HG03558 (cell line): ENCODE measurements at regions not wholly inside any gene's neighbourhood (a gene's known extent, or its start where the extent isn't known, plus 50 kb on each side); places are given as distances from the start of the nearest gene placed in this dataset.

ENCODE experiments used
- ATAC-seq: cut with Tn5 transposase; IDR thresholded peaks from one replicate; pipeline ENCODE4 v1.9.1; 2021; ENCODE audit warnings: moderate number of reproducible peaks; ENCODE audit not compliant: unreplicated experiment; ENCODE audit errors: extremely low read depth

- no peak for ATAC-seq
Measured at GRCh38 chr1:221948459-221948858, 206.6 kb upstream of the DUSP10 start.

GRCh38 chr1:221947731-221948130 lies 205.8 kb upstream of the DUSP10 start:
- ATAC-seq: no peak

DNA sequence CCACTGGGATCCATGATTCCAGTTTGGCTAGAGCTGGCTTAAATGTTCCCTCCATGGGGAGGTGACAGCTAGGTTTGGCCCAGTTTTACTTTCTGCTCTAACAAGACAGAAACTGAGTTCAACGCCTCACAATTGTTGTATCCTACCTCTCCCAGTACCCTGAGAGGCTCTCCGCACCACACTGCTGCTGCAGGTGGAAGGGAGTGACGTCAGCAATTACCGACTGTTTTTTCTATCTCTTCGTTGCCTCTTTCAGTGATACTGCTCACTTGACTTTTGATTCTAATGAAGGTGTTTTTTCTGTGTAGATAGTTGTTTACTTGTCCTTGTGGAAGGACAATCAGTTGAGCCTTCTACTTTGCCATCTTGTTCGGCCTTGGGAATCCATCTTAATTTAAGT lies 204.9 kb upstream of the DUSP10 start:
- ATAC-seq: no peak

GRCh38 chr1:221945669-221946068 lies 203.8 kb upstream of the DUSP10 start:
- ATAC-seq: no peak

DNA sequence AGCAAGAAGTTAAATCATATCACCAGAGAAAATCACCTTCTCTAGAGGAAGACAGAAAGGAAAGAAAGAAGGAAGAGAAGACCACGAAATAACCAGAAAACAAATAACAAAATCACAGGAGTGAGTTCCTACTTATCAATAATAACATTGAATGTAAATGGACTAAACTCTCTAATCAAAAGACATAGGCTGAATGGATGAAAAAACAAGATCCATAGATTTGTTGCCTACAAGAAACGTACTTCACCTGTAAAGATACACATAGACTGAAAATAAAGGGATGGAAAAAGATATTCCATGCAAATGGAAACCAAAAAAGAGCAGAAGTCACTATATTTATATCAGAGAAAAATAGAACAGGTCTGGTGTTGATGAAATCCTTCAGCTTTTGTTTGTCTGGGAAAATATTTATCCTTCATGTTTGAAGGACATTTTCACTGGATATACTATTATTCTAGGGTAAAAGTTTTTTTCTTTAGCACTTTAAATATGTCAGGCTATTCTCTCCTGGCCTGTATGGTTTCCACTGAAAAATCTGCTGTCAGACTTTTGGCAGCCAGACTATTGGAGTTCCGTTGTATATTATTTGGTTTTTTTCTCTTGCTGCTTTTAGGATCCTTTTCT lies 202.5 kb upstream of the DUSP10 start:
- ATAC-seq: no peak

DNA sequence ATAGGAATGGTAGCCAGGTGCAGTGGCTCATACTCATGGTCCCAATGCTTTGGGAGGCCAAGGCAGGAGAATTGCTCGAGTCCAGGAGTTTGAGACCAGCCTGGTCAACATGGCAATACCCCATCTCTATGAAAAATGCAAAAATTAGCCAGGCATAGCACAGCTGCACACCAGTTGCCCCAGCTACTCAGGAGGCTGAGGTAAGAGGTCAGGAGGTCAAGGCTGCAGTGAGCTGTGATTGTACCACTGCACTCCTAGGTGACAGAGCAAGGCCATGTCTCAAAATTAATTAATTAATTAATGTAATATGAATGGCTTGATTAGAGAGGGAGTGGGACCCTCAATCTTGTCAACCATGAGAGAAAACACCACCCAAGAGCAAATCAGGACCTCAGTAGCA lies 198.7 kb upstream of the DUSP10 start:
- ATAC-seq: no peak

GRCh38 chr1:221939607-221940006 lies 197.7 kb upstream of the DUSP10 start:
- ATAC-seq: peak; percentile 77

- no peak for ATAC-seq
Measured at GRCh38 chr1:221937155-221937953, 195.5 kb upstream of the DUSP10 start.

GRCh38 chr1:221933814-221934213 lies 191.9 kb upstream of the DUSP10 start:
- ATAC-seq: no peak

DNA sequence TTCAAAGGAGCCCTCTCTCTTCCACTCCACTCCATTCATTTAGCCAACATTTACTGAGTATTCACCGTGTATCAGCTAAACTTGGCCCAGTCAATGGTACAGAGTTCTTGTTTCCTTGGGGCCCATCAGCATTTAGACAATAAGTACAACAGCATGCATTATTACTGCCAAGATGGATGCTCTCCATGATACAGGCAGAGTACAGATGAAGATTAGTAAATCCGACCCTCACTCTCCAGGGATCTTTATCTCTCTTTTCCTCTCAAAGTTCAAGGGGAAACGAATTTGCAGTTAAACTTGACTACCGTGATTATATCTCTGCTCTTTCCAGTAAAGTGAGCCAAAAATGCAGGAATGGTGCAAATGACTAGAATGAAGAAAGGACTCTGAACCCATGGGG lies 184.6 kb upstream of the DUSP10 start:
- no peak for ATAC-seq

DNA sequence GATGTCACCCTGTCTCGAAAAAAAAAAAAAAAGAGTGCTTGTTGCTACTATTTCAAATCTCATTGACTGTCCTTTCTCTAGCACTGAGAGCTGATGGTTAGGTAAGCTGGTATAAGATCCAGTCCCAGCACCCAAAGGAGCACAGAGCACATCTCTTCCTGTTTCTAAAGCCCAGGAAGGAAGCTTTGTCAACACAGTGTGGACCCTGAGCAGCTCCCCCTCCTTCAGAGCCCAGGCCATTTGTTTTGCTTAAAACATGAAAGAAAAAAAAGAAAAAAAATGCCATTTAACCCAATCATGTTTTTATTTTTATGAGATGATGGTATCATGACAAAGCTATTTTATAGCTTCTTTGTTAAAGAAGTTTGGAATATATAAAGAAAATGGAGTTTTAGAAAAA lies 184.1 kb upstream of the DUSP10 start:
- ATAC-seq: no peak

DNA sequence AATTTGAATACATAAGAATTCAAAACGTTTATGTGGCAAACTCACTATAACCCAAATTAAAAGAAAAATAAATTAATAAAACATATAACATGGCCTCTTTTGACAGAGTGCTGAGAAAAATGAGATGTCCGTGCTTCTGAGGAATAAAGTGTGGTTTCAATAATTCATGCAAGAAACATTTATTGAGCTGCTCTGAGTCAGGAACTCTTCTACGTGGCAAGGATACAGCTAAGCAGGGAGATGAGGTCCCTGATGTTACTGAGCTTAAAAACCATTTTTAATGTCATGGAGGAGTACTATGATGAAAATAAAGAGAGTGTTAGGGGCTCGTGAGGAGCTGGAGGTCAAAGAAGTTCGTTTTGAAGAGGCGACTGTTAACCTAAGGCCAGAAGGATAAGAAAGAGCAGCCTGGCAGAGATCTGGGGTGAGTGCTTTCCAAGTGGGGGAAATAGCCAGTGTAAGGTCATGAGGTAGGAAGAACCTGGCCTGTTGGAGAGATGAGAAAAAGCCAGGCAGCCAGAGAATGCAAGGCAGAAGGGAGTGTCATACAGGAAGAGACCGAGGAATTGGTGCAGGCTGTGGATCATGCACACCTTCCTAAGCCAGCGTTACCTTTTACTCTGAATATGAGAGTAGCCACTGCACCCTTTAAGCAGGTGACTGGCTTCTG lies 182.2 kb upstream of the DUSP10 start:
- no peak for ATAC-seq

DNA sequence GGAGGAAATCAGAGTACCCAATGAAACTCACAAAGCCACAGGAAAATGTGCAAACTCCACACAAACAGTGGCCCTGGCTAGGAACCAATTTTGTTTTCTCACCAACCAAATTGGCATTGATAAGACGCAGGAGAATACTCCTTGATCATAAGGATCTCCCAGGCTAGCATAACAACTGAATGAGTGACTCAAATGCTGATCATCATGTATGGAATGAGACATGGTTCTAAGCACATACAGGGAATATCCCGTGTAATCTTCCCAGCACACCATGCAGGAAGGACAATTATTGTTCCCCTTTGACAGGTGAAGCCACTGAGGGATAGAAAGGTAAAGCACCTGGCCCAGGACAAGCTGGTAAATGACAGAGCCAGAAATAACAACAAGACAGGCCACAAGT lies 180.0 kb upstream of the DUSP10 start:
- ATAC-seq: no peak

DNA sequence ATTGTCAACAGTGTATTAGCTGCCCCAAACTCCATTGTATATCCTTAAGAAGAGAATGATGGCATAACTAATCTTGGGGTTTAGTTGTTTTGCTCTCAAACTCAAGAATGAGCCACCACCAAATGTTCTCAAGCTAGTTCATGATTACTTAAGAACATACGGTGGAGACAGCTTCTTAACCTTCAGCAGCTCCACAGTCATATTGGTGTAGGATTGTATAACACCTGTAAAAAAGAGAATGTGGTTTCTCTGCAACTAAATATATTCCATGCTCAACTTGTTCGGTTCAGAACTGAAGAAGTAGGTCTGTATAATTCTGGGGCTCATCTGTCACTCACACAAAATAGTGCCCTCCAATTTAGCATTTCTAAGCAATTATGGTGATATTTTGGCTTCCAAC lies 177.9 kb upstream of the DUSP10 start:
- ATAC-seq: no peak

- ATAC-seq: no peak
Measured at GRCh38 chr1:221919341-221919740, 177.5 kb upstream of the DUSP10 start.

DNA sequence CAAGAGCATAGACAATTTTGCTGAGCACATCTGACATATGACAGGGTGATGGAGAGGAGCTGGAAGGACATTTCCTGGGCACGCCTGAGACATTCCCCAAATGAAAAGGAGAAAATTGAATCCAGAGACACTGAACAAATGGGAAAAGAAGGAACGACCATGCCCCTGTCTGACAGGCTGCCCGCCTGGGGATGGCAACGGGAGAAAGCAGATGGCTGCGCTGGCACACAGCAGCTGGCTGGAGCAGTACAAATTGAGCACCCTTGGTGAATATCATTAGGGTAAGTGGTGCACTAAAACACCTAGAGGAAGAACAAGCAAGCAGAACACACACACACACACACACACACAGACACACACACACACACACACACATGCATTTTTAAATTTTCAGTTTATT lies 174.3 kb upstream of the DUSP10 start:
- no peak for ATAC-seq

DNA sequence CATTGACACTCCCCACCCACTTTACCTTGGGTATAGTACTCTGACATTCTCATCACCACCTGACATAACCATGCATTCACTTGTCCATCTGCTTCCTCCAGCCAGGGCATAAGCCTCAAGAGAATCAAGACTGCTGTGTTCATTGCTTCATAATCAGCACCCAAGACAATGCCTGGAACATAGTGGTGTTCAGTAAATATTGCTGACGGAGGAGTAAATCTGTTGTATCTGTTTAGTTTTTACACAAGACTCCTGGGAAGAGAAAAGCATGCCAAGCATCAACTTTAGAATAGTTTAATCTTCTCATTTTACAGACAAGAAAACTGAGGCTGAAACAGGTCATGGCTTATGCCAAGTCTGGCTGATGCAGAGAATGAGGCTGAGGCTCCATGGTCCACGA lies 173.9 kb upstream of the DUSP10 start:
- no peak for ATAC-seq

DNA sequence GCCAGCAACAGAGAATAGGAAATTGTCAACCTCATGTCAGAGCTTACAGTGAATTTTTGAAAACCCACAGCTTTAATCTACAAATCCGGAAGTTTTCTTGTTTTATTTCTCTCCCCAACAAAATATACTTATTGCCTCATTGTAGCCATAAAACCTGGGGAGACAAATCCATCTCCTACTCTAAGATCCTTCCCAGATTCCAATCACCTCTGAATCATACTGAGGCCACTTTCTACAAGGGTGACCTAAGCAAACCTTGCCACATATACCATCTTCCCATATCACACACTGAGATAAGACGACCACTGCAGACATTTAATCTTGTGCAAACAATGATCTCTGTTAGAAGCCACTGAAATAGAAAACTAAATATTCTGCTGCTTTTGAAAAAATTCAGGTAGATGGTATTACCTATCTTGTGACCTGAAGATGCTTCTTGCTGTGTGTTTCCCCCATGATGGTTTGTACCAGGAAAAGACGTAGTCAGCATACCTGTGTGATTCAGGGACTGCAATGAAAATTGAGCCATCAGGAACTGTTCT lies 171.5 kb upstream of the DUSP10 start:
- ATAC-seq: no peak

DNA sequence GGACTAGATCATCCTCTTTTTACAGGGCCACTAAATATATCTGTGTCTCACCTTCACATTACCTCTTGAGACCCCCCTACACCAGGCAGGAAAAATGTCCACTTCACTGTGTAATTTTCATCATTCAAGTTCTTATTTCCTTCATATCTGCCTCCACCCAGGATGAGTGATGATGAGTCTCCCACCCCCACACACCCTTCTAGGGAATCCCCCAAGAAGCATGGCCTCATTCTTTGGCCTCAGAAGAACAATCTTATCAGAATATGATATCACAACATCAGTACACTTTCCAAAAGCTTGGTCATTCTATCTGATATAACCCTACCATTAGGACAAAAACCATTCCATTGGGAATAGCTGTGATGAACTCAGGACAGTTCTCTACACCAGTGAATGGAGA lies 170.3 kb upstream of the DUSP10 start:
- no peak for ATAC-seq

GRCh38 chr1:221911714-221912113 lies 169.8 kb upstream of the DUSP10 start:
- ATAC-seq: no peak

DNA sequence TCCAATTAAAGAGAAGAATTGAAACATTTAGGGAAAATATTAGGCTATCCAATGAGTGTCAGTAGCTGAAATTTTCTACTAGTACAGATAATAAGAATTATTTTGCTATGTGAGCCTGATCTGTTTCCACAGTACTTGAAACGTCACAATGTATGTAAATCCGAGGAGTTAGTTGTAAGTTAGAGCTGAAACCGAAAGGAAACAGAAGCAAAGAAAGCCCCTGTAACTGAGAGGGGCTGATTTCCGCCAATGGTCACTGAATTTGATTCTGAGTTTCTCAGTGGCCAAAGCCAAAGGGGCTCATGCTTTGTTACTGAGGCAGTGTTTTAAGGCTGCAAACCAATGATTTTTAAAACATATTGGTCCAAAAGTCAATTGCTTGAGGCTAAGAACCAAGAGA lies 168.3 kb upstream of the DUSP10 start:
- ATAC-seq: no peak
